ENCODE measurements at regions not wholly inside any gene's neighbourhood (a gene's known extent, or its start where the extent isn't known, plus 50 kb on each side); places are given as distances from the start of the nearest gene placed in this dataset.

GRCh38 chr4:120348521-120348920 is 281.9 kb upstream of the MAD2L1 start:
- TF ChIP-seq CTCF (IDR thresholded peaks at IDR 0.05) (no peak), POLR2A (IDR thresholded peaks at IDR 0.05; ENCODE audit: low read depth) (no peak), EP300 (IDR thresholded peaks at IDR 0.05) (no peak), POLR2AphosphoS5 (IDR thresholded peaks at IDR 0.05) (no peak)
- Histone ChIP-seq H3K27me3 (no peaks in the 10 kb centered on the region), H3K36me3 (no peaks in the 10 kb centered on the region), H3K9me3 (no peaks in the 10 kb centered on the region), H3K4me1 (no peaks in the 10 kb centered on the region), H3K27ac (replicated peaks in 1 of 4) (no peak overlapping the region), H3K4me3 (no peak overlapping the region)
- no peak for DNase-seq (ENCODE audit: extremely low spot score)
- intact Hi-C loops (cut with DNase I) = no loop called here
- WGBS = 17% methylated on average over 2 of the region's 2 CpGs

GRCh38 chr4:120331486-120332370 is 265.1 kb upstream of the MAD2L1 start:
- intact Hi-C loops (cut with DNase I) = no loop called here
- no peak overlapping the region for H3K27ac ChIP-seq (replicated peaks in 1 of 4)
- TF ChIP-seq CTCF (IDR thresholded peaks at IDR 0.05) (no peak), EP300 (IDR thresholded peaks at IDR 0.05) (no peak), POLR2AphosphoS5 (IDR thresholded peaks at IDR 0.05) (no peak), POLR2A (IDR thresholded peaks at IDR 0.05; ENCODE audit: low read depth) (no peak)
- H3K4me1 ChIP-seq = no peaks in the 10 kb centered on the region
- WGBS = 78% methylated on average over 4 of the region's 4 CpGs
- DNase-seq (ENCODE audit: extremely low spot score) = no peak
- H3K27me3 ChIP-seq = no peaks in the 10 kb centered on the region
- no peaks in the 10 kb centered on the region for H3K36me3 ChIP-seq
- no peak overlapping the region for H3K4me3 ChIP-seq
- no peaks in the 10 kb centered on the region for H3K9me3 ChIP-seq

DNA sequence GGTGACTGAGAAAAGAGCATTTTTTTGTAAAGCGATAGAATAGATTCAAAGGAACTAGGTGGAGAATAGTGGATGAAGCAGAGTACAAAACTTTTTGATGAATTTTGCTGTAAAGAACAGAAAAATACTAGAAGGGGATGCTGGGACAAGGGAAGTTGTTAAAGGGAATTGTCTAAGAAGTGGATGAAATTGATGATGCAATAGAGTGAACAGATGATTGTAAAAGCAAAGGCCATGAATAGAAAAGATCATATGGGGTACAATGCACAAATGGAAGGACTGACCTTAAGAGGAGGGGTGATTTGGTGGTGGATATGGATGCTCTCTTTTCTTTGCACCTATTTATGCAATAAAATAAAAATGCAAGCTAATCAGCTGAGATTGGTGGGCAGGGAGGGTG is 262.7 kb upstream of the MAD2L1 start:
- H3K36me3 ChIP-seq = no peaks in the 10 kb centered on the region
- intact Hi-C loops (cut with DNase I) = no loop called here

DNA sequence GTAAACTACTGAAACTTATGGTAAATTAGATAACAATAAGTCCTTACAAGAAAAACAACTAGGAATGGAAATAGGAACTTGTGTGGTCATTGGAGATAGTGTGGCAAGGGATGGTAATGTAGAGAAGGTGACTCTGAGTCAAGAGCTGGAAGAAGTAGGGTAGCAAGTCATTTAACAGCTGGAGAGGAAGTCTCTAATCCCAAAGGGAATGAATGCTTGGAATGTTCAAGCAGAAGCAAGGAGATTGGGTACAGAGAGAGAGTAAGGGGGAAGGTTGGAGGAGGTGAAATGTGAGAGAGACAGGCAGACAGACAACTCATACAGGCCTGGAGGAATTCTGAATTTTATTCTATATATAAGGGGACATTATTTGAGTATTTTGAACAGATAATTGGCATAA is 260.6 kb upstream of the MAD2L1 start:
- Histone ChIP-seq H3K4me1 (no peaks in the 10 kb centered on the region), H3K27me3 (no peaks in the 10 kb centered on the region), H3K27ac (replicated peaks in 1 of 4) (no peak overlapping the region), H3K36me3 (no peaks in the 10 kb centered on the region), H3K9me3 (no peaks in the 10 kb centered on the region), H3K4me3 (no peak overlapping the region)
- intact Hi-C loops (cut with DNase I) = no loop called here
- no peak for DNase-seq (ENCODE audit: extremely low spot score)
- TF ChIP-seq EP300 (IDR thresholded peaks at IDR 0.05) = no peak
- TF ChIP-seq POLR2AphosphoS5 (IDR thresholded peaks at IDR 0.05) = no peak

More for the DNA sequence above, 262.7 kb upstream of the MAD2L1 start:
- Histone ChIP-seq H3K4me1 (no peaks in the 10 kb centered on the region), H3K27ac (replicated peaks in 1 of 4) (no peak overlapping the region), H3K27me3 (no peaks in the 10 kb centered on the region), H3K4me3 (no peak overlapping the region), H3K9me3 (no peaks in the 10 kb centered on the region)
- TF ChIP-seq CTCF (IDR thresholded peaks at IDR 0.05) = no peak
- no peak for TF ChIP-seq POLR2A (IDR thresholded peaks at IDR 0.05; ENCODE audit: low read depth)
- no peak for TF ChIP-seq POLR2AphosphoS5 (IDR thresholded peaks at IDR 0.05)
- no peak for TF ChIP-seq EP300 (IDR thresholded peaks at IDR 0.05)
- DNase-seq (ENCODE audit: extremely low spot score) = no peak
- WGBS = 88% methylated on average over 1 of the region's 1 CpG

DNA sequence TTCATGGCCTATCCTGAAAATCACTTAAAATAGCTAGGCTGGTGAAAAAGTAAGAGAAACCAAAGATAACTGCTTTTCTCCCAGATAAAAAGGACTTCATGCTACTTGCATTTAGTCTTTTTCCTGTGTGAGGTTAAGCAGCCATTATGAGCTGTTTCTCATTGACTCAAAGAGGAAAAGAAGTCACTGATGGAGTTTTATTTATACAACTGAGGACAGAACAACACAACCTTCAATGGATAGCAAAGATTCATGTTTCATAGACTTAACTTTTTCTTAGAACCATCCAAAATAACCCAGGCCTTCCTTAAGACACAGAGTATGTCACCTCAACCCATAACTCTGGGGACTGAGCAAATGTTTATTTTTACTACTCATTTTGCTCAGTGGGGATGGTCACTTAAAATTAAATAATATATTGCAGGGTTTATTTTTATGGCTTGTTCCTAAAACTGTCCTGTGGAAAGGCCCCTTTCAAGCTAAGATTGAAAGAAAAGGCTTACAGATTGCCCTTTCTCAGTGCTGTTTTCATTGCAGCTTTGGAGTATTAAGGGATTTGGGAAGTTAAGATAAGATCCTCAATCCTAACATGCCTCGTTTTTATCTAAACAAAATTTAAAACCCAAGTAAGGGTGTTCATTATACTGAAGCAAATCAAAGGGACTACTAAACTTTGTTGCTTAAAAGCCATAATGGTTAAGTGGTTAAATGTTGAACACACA is 252.6 kb upstream of the MAD2L1 start:
- no peaks in the 10 kb centered on the region for H3K9me3 ChIP-seq
- no peak overlapping the region for H3K27ac ChIP-seq (replicated peaks in 1 of 4)
- H3K4me3 ChIP-seq = no peak overlapping the region
- H3K4me1 ChIP-seq = no peaks in the 10 kb centered on the region
- intact Hi-C loops (cut with DNase I) = no loop called here
- no peaks in the 10 kb centered on the region for H3K36me3 ChIP-seq
- TF ChIP-seq EP300 (IDR thresholded peaks at IDR 0.05) (no peak), CTCF (IDR thresholded peaks at IDR 0.05) (no peak), POLR2AphosphoS5 (IDR thresholded peaks at IDR 0.05) (no peak), POLR2A (IDR thresholded peaks at IDR 0.05; ENCODE audit: low read depth) (no peak)
- H3K27me3 ChIP-seq = no peaks in the 10 kb centered on the region
- no peak for DNase-seq (ENCODE audit: extremely low spot score)
- 33% methylated on average over 1 of the region's 1 CpG for WGBS
